SH-SY5Y (cell line): ENCODE measurements at regions not wholly inside any gene's neighbourhood (a gene's known extent, or its start where the extent isn't known, plus 50 kb on each side); places are given as distances from the start of the nearest gene placed in this dataset.

Source experiments
- GATA2 ChIP-seq: IDR thresholded peaks from 2 replicates; pipeline ENCODE4 v1.6.1; 2011; ENCODE audit warnings: mild to moderate bottlenecking, low read depth, low read length
- GATA3 ChIP-seq: IDR thresholded peaks from 2 replicates; pipeline ENCODE4 v1.6.1; 2011; ENCODE audit warnings: low read depth, mild to moderate bottlenecking, low read length, moderate library complexity

- no peak for TF ChIP-seq GATA2
- TF ChIP-seq GATA3: no peak
These were observed 101.6 kb downstream of the FOXD1 start for GRCh38 chr5:73346878-73347408.
